HCT116 (cell line): ENCODE measurements at regions not wholly inside any gene's neighbourhood (a gene's known extent, or its start where the extent isn't known, plus 50 kb on each side); places are given as distances from the start of the nearest gene placed in this dataset.

ENCODE experiments used
- CEBPB ChIP-seq: IDR thresholded peaks from 2 replicates; pipeline ENCODE4 v1.6.1; 2012; ENCODE audit warnings: low read depth
- ELF1 ChIP-seq: IDR thresholded peaks from 2 replicates; pipeline ENCODE4 v1.6.1; 2012; ENCODE audit warnings: low read depth, borderline replicate concordance
- EZH2 ChIP-seq: fragments of 200-600 bp; sonication (generic); IDR thresholded peaks from 2 replicates; pipeline ENCODE4 v1.6.1; 2017; ENCODE audit warnings: antibody characterized with exemption, mixed run types
- EZH2phosphoT487 ChIP-seq: fragments of 200-600 bp; IDR thresholded peaks from 2 replicates; pipeline ENCODE4 v1.6.1; 2018; ENCODE audit warnings: antibody characterized with exemption, borderline replicate concordance
- POLR2A ChIP-seq: IDR thresholded peaks from 2 replicates; pipeline ENCODE4 v1.7.0; 2011; ENCODE audit warnings: borderline replicate concordance; ENCODE audit not compliant: insufficient read depth, insufficient read length; ENCODE audit errors: extremely low read depth
- POLR2AphosphoS5 ChIP-seq: IDR thresholded peaks from 2 replicates; pipeline ENCODE4 v1.6.1; 2011; ENCODE audit warnings: mild to moderate bottlenecking, low read depth, low read length, moderate library complexity
- SP1 ChIP-seq: IDR thresholded peaks from 2 replicates; pipeline ENCODE4 v1.6.1; 2012; ENCODE audit warnings: low read depth
- TF ChIP-seq, protein P1 (sequence below): IDR thresholded peaks from 2 replicates; pipeline ENCODE4 v1.6.1; 2012; ENCODE audit warnings: low read depth
- TF ChIP-seq, protein P2 (sequence below), 3 experiments: fragments of 200-600 bp in 1 of 3; sonication (generic) in 1 of 3; IDR thresholded peaks in 2 of 3; conservative IDR thresholded peaks in 1 of 3; 2 replicates each; pipeline ENCODE4 v1.5.1; 2012 to 2017; ENCODE audit warnings: low read depth in 2 of 3, low read length in 2 of 3, antibody characterized with exemption in 1 of 3, borderline replicate concordance in 1 of 3, control low read depth in 1 of 3, mild to moderate bottlenecking in 1 of 3, mixed read lengths in 1 of 3, mixed run types in 1 of 3, moderate library complexity in 1 of 3; ENCODE audit not compliant: insufficient read depth in 1 of 3
- TF ChIP-seq, protein P3 (sequence below): IDR thresholded peaks from 2 replicates; pipeline ENCODE4 v1.6.1; 2012
- TF ChIP-seq, protein P4 (sequence below): IDR thresholded peaks from 2 replicates; pipeline ENCODE4 v1.6.1; 2012

DNA sequence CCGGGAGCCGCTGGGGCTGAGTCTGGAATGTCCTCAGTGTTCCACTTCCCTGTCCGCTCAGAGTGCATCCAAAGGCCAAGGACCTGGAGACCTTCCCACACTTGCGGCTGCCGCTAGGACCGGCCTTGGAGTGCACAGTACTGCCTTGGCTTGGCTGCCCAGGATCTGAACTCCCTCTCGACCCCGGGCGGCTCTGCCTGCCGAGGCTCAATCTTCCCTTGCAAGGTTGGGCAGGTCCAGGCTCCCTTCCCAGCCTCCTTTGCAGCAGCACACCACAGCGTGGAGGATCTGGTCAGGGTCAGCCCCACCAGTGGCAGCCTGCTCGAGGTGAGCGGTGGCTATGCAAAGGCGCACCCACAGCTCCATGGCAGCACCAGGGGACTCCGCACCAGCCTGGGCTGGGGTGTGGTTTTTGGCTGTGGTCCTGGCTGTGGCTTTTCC lies 69.2 kb downstream of the PLXNA1 start:
- TF ChIP-seq, protein P1, sequence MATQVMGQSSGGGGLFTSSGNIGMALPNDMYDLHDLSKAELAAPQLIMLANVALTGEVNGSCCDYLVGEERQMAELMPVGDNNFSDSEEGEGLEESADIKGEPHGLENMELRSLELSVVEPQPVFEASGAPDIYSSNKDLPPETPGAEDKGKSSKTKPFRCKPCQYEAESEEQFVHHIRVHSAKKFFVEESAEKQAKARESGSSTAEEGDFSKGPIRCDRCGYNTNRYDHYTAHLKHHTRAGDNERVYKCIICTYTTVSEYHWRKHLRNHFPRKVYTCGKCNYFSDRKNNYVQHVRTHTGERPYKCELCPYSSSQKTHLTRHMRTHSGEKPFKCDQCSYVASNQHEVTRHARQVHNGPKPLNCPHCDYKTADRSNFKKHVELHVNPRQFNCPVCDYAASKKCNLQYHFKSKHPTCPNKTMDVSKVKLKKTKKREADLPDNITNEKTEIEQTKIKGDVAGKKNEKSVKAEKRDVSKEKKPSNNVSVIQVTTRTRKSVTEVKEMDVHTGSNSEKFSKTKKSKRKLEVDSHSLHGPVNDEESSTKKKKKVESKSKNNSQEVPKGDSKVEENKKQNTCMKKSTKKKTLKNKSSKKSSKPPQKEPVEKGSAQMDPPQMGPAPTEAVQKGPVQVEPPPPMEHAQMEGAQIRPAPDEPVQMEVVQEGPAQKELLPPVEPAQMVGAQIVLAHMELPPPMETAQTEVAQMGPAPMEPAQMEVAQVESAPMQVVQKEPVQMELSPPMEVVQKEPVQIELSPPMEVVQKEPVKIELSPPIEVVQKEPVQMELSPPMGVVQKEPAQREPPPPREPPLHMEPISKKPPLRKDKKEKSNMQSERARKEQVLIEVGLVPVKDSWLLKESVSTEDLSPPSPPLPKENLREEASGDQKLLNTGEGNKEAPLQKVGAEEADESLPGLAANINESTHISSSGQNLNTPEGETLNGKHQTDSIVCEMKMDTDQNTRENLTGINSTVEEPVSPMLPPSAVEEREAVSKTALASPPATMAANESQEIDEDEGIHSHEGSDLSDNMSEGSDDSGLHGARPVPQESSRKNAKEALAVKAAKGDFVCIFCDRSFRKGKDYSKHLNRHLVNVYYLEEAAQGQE = no peak
- TF ChIP-seq POLR2A = no peak
- TF ChIP-seq, protein P2, sequence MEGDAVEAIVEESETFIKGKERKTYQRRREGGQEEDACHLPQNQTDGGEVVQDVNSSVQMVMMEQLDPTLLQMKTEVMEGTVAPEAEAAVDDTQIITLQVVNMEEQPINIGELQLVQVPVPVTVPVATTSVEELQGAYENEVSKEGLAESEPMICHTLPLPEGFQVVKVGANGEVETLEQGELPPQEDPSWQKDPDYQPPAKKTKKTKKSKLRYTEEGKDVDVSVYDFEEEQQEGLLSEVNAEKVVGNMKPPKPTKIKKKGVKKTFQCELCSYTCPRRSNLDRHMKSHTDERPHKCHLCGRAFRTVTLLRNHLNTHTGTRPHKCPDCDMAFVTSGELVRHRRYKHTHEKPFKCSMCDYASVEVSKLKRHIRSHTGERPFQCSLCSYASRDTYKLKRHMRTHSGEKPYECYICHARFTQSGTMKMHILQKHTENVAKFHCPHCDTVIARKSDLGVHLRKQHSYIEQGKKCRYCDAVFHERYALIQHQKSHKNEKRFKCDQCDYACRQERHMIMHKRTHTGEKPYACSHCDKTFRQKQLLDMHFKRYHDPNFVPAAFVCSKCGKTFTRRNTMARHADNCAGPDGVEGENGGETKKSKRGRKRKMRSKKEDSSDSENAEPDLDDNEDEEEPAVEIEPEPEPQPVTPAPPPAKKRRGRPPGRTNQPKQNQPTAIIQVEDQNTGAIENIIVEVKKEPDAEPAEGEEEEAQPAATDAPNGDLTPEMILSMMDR (IDR thresholded peaks at IDR 0.05 in 2 of 3, conservative IDR thresholded peaks at IDR 0.05 in 1 of 3; ENCODE audit: borderline replicate concordance in 1 of 3, insufficient read depth in 1 of 3, low read depth in 2 of 3, low read length in 2 of 3) = no peak
- TF ChIP-seq EZH2phosphoT487 = no peak
- no peak for TF ChIP-seq EZH2
- TF ChIP-seq POLR2AphosphoS5 = no peak
- TF ChIP-seq, protein P3, sequence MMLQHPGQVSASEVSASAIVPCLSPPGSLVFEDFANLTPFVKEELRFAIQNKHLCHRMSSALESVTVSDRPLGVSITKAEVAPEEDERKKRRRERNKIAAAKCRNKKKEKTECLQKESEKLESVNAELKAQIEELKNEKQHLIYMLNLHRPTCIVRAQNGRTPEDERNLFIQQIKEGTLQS = no peak
- TF ChIP-seq ELF1 = no peak
- TF ChIP-seq SP1 = no peak
- TF ChIP-seq CEBPB = no peak
- TF ChIP-seq, protein P4, sequence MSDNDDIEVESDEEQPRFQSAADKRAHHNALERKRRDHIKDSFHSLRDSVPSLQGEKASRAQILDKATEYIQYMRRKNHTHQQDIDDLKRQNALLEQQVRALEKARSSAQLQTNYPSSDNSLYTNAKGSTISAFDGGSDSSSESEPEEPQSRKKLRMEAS = no peak
